ENCODE measurements at regions not wholly inside any gene's neighbourhood (a gene's known extent, or its start where the extent isn't known, plus 50 kb on each side); places are given as distances from the start of the nearest gene placed in this dataset.
A peak's percentile ranks its signal among the peaks of the same experiment; 100 is the strongest.

GRCh38 chr18:71899707-71900472 is 644.3 kb downstream of the CBLN2 start:
- no peak for DNase-seq (ENCODE audit: low read depth)

DNA sequence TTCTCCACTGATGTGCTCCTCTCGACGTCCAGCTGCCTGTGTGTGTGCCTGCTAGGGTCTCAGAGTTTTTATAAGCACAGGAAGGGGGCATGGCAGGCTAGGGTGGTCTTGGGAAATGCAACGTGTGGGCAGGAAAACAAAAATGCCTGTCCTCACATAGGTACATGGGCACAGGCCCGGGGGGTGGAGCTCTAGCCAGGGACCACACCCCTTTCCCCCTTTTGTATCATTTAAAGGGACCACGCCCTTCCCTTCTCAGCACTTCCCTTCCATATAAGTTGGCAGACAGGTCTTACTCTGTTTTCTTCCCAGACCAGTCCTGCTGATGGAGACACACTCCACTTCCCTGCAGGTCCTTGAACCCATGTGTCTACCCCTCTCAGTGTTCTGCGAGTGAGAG is 645.0 kb downstream of the CBLN2 start:
- no peak for DNase-seq (ENCODE audit: low read depth)

DNA sequence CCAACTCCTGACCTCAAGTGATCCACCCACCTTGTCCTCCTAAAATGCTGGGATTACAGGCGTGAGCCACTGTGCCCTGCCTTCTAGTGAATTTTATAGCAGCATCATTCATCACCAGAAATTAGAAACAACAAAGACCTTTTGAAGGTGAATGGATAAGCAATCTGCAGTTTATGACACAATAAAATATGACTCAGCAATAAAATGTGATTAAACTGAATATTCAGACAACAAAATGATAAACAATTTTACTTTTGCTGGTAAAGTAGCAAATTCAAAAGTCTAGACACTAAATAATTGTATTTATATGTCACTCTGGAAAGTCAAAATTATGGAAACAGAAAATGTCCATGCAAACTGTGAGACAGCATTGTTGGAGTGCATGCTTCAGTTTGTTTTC is 656.6 kb downstream of the CBLN2 start:
- no peak for DNase-seq (ENCODE audit: low read depth)

DNA sequence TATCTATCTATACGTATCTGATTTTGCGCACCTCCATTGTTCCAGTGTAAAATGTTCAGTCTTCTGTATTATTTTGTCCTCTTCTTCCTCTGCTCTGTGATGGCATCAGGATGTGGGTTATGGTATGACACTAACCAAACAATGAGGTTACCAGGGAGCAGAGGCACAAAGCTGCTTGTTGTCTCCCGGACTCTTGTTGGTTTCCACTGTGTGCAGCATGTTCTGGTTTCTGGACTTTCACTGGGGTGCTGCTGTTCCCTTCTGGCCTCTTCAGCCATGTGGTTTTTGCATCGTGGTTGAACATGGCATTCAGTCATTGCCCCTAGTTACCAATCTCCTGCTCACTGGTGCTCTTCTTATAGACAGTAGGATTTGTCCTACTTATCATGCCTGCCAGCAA is 665.9 kb downstream of the CBLN2 start:
- no peak for DNase-seq (ENCODE audit: low read depth)

- DNase-seq (ENCODE audit: low read depth): no peak
Observed at GRCh38 chr18:71873695-71874094, 670.4 kb downstream of the CBLN2 start.

GRCh38 chr18:71865888-71866287 is 678.3 kb downstream of the CBLN2 start:
- no peak for DNase-seq (ENCODE audit: low read depth)

DNA sequence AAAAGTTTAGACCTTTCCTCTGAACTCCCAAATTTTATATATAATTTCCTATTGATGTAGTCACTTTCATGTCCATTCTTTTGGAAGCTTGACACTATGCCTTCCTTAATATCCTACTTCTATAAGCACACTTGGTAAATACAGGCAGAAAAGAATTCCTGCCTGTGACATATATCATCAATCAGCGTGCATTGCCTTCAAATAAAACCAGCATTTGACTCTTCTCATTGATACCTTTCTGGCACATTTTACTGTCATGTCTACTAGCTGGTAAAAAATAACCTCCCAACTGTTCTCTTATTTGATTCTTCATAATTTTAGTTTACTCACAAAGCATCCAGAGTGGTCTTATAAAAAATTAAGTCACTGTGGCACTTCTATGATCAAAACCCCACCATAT is 693.5 kb downstream of the CBLN2 start:
- DNase-seq (ENCODE audit: low read depth): no peak

DNA sequence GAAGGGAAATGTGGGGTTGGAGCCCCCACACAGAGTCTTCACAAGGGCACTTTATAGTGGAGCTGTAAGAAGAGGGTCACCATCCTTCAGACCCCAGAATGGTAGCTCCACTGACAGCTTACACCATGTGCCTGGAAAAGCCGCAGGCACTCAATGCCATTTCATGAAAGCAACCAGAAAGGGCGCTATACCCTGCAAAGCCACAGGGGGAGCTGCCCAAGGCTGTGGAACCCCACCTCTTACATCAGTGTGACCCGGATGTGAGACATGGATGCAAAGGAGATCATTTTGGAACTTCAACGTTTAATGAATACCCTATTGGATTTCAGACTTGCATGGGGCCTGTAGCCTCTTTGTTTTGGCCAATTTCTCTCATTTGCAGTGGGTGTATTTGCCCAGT is 694.7 kb downstream of the CBLN2 start:
- no peak for DNase-seq (ENCODE audit: low read depth)

DNA sequence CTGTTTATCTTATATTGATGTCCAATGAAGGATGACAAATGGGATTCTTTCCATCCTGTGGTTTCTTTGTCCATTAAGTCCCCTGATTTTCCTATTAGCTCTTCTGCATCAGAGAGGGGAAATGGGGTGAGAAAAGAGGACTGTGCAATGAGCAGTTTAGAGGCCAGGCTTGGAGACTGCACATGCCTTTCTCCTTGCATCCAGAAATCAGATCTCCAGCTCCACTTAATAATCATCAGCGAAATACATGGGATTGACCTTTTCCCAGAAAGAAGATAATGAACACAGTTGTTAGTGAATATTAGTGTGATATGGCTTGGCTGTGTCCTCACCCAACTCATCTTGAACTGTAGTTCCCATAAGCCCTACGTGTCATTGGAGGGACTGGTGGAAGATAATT is 697.4 kb downstream of the CBLN2 start:
- DNase-seq (ENCODE audit: low read depth): no peak

- DNase-seq (ENCODE audit: low read depth): no peak
Observed at GRCh38 chr18:71844814-71845213, 699.3 kb downstream of the CBLN2 start.

- no peak for DNase-seq (ENCODE audit: low read depth)
Observed at GRCh38 chr18:71842666-71843065, 701.5 kb downstream of the CBLN2 start.

GRCh38 chr18:71837547-71837946 is 706.6 kb downstream of the CBLN2 start:
- no peak for DNase-seq (ENCODE audit: low read depth)

DNA sequence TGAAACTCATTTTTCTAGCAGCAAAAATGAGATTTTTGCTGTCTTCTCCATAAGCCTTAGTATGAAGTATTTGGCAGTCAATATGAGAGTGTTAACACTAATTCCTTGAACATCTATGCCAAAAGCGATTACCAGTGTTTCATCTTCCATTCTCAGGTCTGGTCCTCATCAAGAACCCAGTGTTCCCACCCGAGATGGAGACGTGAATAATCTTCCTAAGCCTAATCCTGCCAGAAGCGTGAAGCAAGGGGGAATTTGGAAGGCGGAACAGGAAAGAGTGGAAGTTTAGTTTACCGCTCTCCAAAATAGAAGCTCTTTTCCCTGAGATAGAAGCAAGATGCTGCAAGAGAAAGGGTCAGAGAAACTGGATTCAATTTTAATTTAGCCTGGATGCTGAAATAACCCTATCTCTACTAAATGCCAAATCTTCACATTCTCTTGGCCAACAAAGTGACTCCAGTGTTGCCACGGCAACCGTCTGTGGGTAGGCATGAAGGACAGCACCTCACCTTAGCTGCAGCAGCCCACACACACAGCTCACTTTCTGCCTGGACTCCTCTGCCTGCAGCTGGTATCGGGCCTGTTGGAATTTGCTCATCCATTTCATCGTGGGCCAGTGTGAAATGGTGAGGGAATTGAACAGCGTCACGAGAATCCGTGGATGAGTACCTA is 711.1 kb downstream of the CBLN2 start:
- DNase-seq (ENCODE audit: low read depth): no peak

DNA sequence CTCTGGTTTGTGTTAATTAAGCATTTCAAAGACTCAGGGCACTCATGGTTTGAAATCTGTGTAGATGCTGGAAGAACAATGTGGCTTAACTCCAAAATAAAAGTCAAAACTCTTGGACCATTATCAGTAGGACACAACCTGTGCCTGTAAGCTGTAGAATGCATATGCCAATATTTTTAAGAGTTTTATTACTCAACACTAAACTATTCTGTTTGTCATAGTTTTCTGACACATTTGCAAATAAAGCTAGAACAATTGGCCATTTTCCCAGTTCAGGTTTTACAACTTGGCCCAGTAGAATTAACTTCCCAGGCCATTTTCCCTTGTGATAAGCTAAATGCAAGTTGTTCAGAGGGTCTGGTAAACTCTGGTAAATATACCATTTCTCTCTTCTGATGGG is 713.1 kb downstream of the CBLN2 start:
- no peak for DNase-seq (ENCODE audit: low read depth)

DNA sequence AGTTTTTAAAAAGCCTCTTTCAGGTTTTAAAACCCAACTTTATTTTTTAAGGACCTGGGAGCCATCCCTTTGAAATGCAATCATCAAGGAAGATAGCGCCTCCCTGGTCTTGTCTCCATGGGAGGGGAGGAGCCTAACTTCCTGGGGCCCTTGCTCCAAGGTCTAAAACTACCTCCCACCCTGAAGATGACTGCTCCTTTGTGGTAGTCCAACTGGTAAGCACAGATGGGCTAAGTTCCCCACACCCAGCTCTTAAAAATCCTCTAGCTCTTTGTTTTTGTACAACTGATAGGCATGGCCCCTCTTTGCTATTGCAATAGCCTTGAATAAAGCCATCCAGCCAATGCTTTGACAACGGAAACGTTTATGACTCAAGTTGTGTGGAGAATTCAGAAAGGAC is 716.8 kb downstream of the CBLN2 start:
- DNase-seq (ENCODE audit: low read depth): no peak

DNA sequence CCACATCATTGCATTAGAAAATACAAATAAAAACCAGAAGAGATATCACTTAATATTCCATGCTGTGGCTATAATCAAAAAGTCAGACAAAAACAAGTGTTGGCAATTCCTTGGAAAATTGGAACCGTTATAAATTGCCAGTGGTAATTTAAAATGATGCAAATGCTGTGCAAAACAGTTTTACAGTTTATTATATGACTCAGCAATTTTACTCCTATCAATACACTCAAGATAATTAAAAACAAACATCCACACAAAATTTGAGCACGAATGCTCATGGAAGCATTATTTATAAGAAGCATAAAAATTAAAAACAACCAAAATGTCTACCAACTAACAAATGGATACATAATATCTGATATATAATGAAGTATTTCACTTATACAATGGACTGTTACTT is 728.8 kb downstream of the CBLN2 start:
- DNase-seq (ENCODE audit: low read depth): no peak

DNA sequence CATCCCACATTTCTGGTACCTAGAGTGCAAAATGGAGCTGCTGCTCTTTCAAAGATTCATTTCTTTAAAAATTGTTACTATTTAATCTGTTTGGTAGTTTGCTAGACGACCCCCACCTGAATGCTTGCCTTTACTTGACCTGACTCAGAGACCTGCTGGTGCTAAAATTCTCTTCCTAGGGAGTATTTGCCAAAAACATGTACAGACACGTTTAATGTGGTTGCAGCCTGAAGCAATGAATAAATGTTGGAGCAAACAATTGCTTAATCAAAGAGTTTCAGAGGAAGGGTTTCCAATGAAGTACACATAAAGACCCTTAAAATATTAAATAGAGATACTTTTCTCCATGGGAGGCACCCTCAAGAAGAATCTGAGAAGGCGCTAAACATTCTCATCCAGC is 734.4 kb downstream of the CBLN2 start:
- no peak for DNase-seq (ENCODE audit: low read depth)

DNA sequence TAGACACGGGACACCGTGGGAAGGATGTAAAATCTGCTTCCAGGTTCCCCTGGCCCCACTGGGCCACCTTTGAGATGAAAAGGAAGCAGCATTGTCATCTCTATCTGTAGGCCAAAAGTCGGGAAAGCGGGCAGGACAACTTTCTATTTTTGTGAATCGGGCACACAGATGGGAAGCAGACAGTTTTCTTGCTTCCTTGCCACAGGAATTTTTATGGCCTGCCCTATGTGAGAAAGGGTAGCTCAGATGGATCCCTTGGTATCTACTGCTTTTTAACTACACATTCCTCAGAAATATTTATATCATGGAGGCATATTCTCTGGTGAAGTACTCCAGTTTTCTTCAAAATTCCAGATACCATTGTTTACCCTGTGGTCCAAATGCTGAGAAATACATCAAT is 735.5 kb downstream of the CBLN2 start:
- DNase-seq (ENCODE audit: low read depth): peak; percentile 1

DNA sequence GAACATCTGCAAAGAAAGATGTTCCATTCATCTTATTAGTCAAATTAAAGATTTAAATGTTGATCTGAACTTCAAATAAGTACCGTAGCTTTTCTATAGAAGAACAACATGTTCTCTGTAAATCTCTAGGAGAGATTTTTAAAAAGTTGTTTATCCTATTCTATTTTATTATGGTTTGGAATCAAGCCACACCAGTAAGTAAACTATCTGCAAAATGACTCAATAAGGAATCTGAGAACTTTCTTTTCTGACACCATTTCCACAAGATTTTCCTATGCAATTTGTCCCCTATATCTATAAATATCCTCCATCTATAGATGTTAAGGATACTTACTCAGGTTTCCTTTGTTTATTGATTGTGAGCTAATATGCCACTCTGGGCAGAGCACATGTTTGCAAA is 736.6 kb downstream of the CBLN2 start:
- no peak for DNase-seq (ENCODE audit: low read depth)

GRCh38 chr18:71798986-71799673 is 745.0 kb downstream of the CBLN2 start:
- DNase-seq (ENCODE audit: low read depth): no peak

GRCh38 chr18:71797554-71797953 is 746.6 kb downstream of the CBLN2 start:
- DNase-seq (ENCODE audit: low read depth): no peak

- DNase-seq (ENCODE audit: low read depth): no peak
Observed at GRCh38 chr18:71784777-71785176, 759.4 kb downstream of the CBLN2 start.

- no peak for DNase-seq (ENCODE audit: low read depth)
Observed at GRCh38 chr18:71760541-71760940, 783.6 kb downstream of the CBLN2 start.
